Psoas muscle (tissue), 7 donors: ENCODE measurements at regions not wholly inside any gene's neighbourhood (a gene's known extent, or its start where the extent isn't known, plus 50 kb on each side); places are given as distances from the start of the nearest gene placed in this dataset.

Experiments
- ATAC-seq, 4 donors: fragments of 200-7000 bp; cut with Tn5 transposase; one replicate each; pipeline ENCODE4 v1.9.1; 2020; ENCODE audit warnings: moderate library complexity in 3 of 4, mild to moderate bottlenecking in 2 of 4
- DNase-seq, 2 donors: peaks; one replicate each; pipeline ENCODE4 v3.0.0-alpha.2; 2020
- H3K27ac ChIP-seq: fragments of 200-600 bp; one replicate; pipeline ENCODE4 v1.8.0; 2022
- H3K27me3 ChIP-seq, 3 donors: fragments of 200-600 bp in 1 of 3; one replicate each; pipeline versions ENCODE4 v1.6.1 to v1.8.0; 2013 to 2022; ENCODE audit warnings: low read length in 2 of 3, mild to moderate bottlenecking in 2 of 3, moderate library complexity in 1 of 3; ENCODE audit not compliant: insufficient read depth in 3 of 3
- H3K36me3 ChIP-seq, 2 donors: fragments of 200-600 bp in 1 of 2; one replicate each; pipeline versions ENCODE4 v1.6.1 to v1.8.0; 2013 to 2022; ENCODE audit warnings: low read depth in 1 of 2, mild to moderate bottlenecking in 1 of 2, moderate library complexity in 1 of 2; ENCODE audit not compliant: insufficient read depth in 1 of 2
- H3K4me1 ChIP-seq: fragments of 200-600 bp; one replicate; pipeline ENCODE4 v1.8.0; 2022
- H3K4me3 ChIP-seq: fragments of 200-600 bp; one replicate; pipeline ENCODE4 v1.8.0; 2022; ENCODE audit warnings: mild to moderate bottlenecking
- H3K9me3 ChIP-seq: fragments of 200-600 bp; one replicate; pipeline ENCODE4 v1.8.0; 2022
- WGBS, 3 donors: extraction: QIAGEN DNeasy Blood & Tissue Kit; methylation state at CpG; one replicate each; pipeline versions ENCODE4 v1.1.6 to v1.1.7; 2013; 5-methylcytosine and 5-hydroxymethylcytosine counted together
- intact Hi-C, 2 donors: fragments of 100-400 bp; cut with DNase I; formaldehyde crosslinking; loops; one replicate each; pipeline versions ENCODE4 v1.11.0 to v1.14.2; 2022
- TF ChIP-seq, protein P1 (sequence below): fragments of 200-600 bp; IDR thresholded peaks from one replicate; pipeline ENCODE4 v1.8.0; 2022; ENCODE audit warnings: antibody characterized with exemption
- donor health status: healthy with polysubstance abuse.
- donor health status: DM: no; HTN: no; CAD: no; lungs with moderate emphysema.
- donor health status: Bipolar disorder and iron deficiency.
- donor health status: healthy.
- donor health status: DM: yes; HTN: yes; CAD: no.
- donor health status: DM: no; HTN: no; CAD: no.
- donor health status: DM: yes; HTN: yes; CAD: no.

DNA sequence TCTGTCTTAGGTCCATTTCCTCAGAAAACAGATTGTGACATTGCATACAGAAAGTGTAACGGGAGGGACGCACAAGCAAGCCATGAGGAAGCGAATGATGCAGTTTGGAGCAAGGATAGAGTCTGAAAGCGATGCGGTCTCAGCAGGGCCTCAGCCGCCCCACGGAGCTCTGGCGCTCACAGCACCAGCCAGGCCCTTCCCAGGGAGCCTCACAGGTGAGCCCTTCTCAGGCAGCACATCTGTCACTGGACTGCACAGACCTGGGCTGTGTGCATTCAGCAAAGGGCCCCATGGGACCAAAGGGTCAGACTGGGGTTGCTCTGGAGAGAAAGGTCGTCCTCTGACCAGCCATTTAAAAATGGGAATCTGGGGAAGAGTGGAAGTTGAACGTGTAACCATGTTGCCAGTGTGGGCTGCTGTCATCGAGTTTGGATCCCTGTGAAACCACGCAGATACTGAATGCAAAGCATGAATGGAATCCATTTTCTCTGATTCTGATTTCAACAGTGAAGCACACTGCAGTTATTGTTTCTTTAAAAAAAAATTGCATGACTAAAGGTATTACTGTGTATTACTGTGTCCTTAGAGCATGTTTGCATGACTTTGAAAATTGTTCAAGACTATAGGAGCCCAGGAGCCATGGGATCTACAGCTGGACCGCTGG, 350.0 kb upstream of the AKR1E2 start:
- Histone ChIP-seq H3K4me1 (no peaks in the 10 kb centered on the region), H3K9me3 (no peaks in the 10 kb centered on the region), H3K27ac (no peak overlapping the region), H3K36me3 (no peaks in the 10 kb centered on the region), H3K4me3 (no peak overlapping the region), H3K27me3 (no peaks in the 10 kb centered on the region)
- WGBS, 3 donors, result 71 to 80% (median 78%) methylated on average over 13 of the region's 13 CpGs
- ATAC-seq (no peak), DNase-seq (no peak)
- TF ChIP-seq, protein P1, sequence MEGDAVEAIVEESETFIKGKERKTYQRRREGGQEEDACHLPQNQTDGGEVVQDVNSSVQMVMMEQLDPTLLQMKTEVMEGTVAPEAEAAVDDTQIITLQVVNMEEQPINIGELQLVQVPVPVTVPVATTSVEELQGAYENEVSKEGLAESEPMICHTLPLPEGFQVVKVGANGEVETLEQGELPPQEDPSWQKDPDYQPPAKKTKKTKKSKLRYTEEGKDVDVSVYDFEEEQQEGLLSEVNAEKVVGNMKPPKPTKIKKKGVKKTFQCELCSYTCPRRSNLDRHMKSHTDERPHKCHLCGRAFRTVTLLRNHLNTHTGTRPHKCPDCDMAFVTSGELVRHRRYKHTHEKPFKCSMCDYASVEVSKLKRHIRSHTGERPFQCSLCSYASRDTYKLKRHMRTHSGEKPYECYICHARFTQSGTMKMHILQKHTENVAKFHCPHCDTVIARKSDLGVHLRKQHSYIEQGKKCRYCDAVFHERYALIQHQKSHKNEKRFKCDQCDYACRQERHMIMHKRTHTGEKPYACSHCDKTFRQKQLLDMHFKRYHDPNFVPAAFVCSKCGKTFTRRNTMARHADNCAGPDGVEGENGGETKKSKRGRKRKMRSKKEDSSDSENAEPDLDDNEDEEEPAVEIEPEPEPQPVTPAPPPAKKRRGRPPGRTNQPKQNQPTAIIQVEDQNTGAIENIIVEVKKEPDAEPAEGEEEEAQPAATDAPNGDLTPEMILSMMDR, result no peak
- intact Hi-C loops, result no loop called here

DNA sequence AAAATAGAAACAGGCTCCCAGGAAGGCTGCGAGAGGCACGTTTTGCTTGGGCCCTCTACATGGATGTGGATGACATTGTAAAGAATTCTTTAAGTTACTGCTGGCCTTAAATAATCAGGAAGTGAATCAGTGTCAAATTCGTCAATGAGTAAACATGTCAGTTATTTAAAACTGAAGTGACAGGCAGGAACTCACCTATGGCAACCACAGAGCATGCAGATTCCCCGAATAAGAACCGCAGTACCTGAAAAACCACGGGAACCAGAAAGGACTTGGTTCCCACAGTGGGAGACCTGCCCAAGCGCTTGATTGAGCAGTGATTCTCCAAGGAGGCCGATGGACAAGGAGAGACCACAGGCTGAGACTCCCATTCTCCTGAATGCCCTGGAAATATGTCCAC, 351.2 kb upstream of the AKR1E2 start:
- intact Hi-C loops, result no loop called here
- H3K27ac ChIP-seq, result no peak overlapping the region

DNA sequence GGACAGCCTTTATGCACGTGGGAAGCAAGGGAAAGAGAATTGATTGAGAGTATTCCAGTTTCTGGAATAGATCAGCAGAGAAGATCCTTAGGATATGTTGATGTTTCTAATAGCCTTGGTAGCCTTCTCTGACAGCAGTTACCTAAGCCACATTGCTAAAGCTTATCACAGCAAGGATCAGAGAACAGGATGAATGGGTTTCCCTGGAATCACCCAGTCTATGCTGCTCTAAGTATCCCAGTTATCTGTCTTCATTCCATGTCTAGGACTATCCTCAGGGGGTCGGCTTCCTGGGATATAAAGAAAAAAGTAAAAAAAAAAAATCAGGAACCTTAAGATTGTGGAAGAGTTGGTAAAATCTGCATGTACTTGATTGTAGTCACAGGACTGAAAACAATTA, 352.0 kb upstream of the AKR1E2 start:
- intact Hi-C loops, result no loop called here
- ATAC-seq, result no peak
- WGBS, 3 donors, result 83 to 91% (median 91%) methylated on average over 2 of the region's 2 CpGs
- TF ChIP-seq, protein P1, result no peak
- H3K4me1 ChIP-seq, result no peaks in the 10 kb centered on the region
- no peaks in the 10 kb centered on the region for H3K36me3 ChIP-seq
- no peaks in the 10 kb centered on the region for H3K27me3 ChIP-seq
- DNase-seq, result no peak
- no peak overlapping the region for H3K27ac ChIP-seq
- no peak overlapping the region for H3K4me3 ChIP-seq
- H3K9me3 ChIP-seq, result no peaks in the 10 kb centered on the region

More for the DNA sequence above, 351.2 kb upstream of the AKR1E2 start:
- Histone ChIP-seq H3K4me1 (no peaks in the 10 kb centered on the region), H3K27me3 (no peaks in the 10 kb centered on the region), H3K36me3 (no peaks in the 10 kb centered on the region), H3K9me3 (no peaks in the 10 kb centered on the region), H3K4me3 (no peak overlapping the region)
- TF ChIP-seq, protein P1, result no peak
- DNase-seq (no peak), ATAC-seq (no peak)
- WGBS, 3 donors, result 85 to 90% (median 87%) methylated on average over 8 of the region's 8 CpGs

DNA sequence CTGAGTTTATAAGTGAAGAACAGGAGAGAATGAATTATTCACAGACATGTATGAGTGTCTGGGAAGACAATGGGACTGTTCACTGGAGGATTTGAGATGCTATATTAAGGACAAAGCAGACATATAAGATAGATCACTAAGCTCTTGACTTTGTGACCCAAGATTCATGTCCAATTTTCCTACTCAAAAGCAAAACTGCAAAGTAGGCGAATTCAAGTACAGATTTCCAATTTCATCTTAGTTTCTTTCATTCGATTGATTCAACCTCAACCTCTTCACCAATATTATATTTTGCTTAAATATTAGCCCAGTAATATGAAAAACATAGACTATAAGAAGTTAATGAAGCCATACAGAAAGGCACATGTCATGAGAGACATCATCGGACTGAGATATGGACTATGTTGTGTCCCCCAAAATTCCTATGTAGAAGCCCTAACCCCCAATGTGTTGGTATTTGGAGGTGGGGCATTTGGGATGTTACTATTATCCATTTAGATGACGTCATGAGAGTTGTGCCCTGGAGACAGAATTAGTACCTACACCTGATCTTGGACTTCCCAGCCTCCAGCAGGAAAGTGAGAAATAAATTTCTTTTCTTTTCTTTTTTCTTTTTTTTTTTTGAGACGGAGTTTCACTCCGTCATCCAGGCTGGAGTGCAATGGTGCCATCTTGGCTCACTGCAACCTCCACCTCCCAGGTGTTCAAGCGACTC, 353.7 kb upstream of the AKR1E2 start:
- no peak for ATAC-seq
- no peaks in the 10 kb centered on the region for H3K9me3 ChIP-seq
- 95 to 97% (median 97%) methylated on average over 7 of the region's 7 CpGs for WGBS, 3 donors
- H3K4me3 ChIP-seq, result no peak overlapping the region
- DNase-seq, result no peak
- TF ChIP-seq, protein P1, result no peak
- no peak overlapping the region for H3K27ac ChIP-seq
- no peaks in the 10 kb centered on the region for H3K4me1 ChIP-seq
- no peaks in the 10 kb centered on the region for H3K27me3 ChIP-seq
- no peaks in the 10 kb centered on the region for H3K36me3 ChIP-seq
- intact Hi-C loops, result no loop called here
